HG02973 (cell line): ENCODE measurements at regions not wholly inside any gene's neighbourhood (a gene's known extent, or its start where the extent isn't known, plus 50 kb on each side); places are given as distances from the start of the nearest gene placed in this dataset.
"Not testable (repeated sequence)": the region's sequence is repeated elsewhere in the genome, so short reads cannot be mapped to it uniquely, and the experiment has no call there.

ENCODE experiments used
- ATAC-seq: cut with Tn5 transposase; IDR thresholded peaks from one replicate; pipeline ENCODE4 v1.9.1; 2021; ENCODE audit warnings: moderate library complexity; ENCODE audit not compliant: unreplicated experiment

DNA sequence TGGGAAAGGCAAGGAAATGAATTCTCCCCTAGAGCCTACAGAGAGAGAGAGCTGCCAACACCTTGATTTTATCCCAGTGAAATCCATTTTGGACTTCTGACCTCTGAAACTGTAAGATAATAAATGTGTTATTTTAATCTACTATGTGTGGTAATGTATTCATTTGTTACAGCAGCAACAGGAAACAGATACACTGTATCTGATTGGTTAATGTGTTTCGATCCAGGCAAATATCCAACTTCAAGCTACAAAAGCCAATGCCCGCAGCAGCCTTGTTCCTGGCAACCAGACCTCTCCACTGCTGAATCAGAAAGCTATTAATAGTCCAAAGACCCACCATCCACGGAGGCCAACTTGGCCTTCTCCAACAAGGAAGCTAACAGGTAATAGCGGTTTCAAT is 318.1 kb downstream of the PTTG2 start:
- ATAC-seq: no peak

DNA sequence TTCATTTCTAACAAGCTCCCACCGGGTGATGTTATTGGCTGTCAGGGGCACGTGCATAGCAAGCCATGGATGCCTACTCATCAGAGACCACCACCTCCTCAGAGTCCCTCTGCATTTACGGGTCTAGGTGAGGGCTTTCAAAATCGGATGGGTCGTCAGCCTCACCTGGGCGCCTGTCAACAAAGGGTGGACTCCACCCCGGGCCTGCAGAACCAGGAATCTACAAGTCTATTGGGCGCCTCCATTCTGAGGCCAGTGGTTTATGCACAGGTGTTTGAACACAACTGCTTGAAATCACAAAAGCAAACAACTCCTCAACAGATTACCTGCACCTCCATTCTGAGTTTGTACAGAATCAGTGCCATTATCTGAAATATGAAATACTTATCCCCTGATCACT is 318.9 kb downstream of the PTTG2 start:
- no peak for ATAC-seq

DNA sequence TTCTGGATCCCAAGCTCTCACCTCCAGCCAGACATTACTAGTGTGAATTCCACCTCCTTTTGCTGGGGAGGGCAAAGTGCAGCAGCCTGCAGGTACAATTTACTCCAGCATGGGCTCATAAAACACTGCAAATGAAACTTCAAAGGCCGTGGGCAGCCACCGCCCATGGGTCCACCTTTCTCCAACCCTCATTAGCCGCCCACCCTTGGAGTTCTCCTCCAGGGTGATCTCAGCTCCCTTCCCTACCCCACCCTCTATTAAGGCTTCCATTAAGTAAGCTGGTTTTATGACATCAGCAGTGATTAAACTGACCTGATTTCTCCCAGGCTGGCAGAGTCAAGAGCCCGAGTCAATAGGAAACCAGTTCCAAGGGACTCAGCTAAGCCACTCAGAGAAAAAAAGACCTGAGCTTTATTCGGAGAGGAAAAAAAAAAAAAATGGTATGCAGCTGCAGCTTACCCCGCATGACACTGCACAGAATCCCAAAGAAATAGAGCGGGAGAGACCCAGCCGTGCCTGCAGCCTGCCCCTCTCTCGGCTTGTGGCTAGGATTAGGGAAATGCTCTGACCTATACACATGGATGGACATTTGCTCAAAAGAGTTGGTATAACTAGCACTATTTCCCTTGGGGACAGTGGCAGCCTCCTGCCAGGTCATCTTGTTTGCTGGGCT is 319.6 kb downstream of the PTTG2 start:
- no peak for ATAC-seq

DNA sequence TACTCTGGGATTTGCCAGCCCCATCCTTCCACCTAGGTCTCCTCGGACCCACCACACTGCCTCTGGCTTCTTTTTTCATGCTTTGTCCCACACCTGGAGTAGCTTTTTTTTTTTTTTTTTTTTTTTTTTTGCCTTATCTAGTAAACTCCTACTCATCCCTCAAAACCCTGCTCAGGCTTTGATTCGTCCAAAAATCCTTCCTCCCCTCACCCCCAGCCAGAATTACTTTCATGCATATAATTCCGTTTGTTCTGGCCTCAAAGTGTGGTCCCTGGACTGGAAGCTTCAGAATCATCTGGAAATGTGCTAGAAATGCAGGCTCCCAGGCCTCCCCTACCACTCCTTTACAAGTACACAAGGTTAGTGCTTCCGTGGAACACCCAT is 320.1 kb downstream of the PTTG2 start:
- ATAC-seq: no peak

DNA sequence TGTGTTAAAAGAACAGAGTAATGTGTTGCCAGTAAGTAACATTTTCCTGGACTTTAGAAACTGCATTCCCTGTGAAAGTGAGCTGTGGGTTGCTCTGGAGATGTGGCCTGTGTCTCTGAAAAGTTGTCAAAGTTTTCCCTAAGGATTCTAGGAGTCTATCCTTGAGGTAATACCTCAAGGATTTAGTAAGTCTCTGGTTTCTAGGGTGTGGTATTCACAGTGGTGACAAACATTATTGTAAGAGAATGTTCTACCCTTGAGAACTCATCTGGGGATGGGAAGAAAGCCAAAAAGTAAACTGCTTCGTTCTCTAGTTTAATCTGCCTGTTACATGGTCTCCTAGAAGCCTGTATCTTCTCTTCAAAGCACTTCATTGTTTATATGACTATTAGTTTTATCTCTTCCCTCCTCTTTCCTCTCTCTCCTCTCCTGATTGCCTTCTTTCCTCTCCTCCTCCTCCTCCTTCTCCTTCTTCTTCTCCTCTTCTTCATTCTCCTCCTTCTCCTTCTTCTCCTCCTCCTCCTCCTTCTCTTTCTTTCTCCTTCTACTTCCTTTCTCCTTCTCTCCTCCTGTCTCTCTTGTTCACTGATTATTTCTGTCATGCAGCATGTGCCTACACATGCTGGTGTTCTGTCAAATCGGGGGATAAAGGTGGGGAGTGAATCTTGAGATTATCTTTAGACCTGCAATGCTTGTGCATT is 321.3 kb downstream of the PTTG2 start:
- ATAC-seq: no peak

DNA sequence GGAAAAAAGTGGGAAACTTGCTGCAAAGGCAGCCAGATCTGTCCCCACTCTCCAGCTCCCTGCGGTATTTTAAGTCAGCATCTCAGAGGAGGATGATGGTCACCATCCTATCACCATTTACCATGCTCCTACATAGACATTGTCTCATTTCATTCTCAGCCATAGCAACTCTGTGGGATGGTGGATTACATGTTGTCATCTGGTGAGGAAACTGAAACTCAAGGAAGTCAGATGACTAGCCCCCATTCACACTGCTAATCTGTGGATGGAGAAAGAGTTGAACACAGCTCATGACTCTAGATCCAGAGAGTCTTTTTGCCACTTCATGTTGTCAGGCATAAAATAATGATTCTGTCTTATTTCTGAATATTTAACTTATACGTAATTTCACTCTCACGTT is 323.5 kb downstream of the PTTG2 start:
- no peak for ATAC-seq

DNA sequence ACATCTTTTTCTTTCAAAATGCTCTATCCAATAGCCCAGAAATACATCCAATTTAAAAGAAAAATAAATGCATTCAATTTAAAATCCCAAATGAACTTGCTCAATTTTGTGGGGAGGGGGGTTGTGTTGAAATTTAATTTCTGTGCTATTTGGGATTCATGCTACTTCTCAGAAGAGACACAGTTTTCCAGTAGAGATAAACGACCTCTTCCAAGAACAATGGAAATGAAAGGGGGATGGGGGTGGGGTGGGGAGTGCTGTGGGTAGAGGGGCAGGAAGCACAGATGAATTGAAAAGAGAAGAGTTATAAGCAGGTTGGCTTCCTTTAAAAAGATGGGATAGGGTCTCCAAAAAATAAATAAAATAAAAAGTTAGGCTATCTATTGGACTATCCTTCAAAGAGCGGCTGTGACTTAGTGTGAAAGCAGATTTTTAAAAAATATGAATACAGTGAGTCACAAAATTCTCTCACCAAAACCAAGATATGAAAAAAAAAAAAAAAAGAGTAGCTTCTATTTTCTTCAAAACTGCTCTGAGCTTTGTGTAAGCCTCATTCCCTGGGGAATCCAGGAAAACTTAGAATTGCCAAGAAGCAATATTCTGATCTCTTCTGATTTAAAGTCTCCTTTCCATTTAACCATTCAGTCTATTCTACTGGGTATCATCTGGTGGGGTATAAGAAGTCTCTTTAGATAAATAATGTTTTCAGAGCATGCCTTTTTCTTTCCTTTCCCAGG is 324.3 kb downstream of the PTTG2 start:
- ATAC-seq: no peak

DNA sequence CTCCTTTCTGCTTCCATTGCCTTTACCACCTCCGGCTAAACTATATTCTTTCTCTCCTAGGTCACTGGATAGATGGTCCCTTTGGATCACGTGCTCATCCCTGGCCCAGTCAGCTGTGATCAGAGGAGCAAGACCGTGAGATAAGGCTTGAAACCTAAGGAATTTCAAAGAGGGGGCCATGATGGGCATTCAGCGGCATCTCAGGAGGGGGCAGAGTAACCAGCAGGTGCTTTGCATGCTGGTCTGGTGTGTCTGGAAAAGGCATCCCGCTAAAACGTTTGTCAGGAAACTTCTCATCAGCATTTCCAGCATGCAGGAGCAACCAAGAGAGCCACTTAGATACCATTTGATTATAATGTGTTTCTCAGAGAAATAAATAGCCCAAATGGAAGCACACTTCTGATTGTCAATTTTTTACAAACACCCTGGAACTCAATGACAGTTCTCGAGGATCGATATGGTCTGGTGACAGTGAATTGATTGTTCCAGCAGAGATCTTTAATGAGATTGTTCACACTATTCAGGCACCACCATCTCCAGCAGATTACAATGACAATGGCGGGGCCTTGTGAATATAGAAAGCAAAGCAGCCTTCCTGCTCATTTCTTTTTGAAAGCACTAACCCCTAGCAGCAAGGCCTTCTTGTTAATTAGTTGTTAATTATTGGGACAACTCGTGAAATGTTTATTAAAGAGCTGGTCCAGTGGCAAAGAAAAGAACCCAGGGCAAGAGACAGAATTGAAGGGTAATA is 327.1 kb downstream of the PTTG2 start:
- ATAC-seq: no peak

DNA sequence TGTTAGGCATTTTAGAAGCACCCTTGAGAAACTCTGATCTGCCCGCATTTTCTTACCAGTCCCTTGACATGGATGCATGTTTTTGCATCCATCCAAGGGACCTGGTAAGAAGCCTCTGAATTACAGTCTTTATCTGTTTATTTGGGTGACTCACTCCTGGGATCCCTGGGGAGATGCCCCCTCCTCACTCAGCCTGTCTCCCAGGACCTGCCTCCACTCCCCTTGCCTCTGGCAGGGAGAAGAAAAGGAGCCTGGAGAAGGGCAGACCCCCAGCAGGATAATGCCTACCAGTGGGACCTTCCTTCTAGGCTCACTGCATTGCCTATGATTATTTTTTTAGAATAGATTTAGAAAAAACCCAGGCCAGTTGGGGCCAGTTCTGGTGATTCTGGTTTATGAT is 329.4 kb downstream of the PTTG2 start:
- ATAC-seq: no peak

DNA sequence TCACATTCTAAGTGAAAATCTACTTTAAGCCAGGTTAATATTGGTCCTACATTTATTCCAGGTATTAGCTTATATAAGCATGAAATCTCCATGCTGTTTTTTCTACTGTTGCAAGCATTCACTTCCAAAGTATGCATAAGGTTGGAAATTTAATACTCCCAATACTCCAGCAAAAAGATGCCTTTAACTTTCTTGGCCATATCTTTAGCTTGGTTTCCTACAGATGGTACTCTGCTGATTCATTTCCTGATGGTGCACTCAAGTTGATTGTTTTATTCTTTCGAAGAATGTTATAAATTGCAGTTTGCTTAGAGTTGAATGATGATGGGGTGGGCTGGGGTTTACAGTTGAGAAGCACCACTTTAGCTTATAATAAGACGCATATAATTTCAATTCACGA is 330.2 kb downstream of the PTTG2 start:
- ATAC-seq: no peak

DNA sequence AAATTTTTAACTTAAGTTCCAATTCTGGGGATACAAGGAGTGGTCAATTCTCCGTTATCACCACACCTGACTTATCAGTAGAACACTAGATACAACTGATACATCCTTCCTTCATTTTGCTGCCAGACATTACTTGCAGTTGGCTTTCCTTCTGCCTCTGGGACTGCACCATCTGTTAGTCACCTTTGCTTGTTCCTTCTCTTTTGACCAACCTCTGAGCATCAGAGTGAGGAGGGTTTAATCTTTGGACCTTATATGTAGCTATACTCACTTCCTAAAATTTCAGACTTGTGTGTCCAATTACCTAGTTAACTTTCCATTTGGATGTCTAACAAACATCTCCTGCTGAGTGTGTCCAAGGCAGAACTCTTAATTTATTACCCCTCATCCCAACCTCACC is 330.7 kb downstream of the PTTG2 start:
- ATAC-seq: no peak

DNA sequence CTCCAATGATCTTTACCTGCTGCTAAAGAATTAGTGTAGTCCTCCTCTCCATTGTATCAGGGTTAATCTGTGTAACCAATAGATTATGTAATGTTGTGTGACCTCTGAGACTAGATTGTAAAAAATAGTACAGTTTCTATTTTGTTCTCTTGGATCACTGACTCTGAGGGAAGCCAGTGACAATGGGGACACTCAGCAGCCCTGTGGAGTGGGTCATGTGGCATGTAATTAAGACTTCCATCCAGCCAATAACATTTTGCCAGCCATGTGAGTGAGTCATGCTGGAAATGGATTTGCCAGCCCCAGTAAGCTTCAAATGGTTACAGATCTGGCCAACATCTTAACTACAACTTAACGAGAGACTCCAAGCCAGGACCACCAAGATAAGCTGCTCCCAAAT is 332.3 kb downstream of the PTTG2 start:
- ATAC-seq: no peak

DNA sequence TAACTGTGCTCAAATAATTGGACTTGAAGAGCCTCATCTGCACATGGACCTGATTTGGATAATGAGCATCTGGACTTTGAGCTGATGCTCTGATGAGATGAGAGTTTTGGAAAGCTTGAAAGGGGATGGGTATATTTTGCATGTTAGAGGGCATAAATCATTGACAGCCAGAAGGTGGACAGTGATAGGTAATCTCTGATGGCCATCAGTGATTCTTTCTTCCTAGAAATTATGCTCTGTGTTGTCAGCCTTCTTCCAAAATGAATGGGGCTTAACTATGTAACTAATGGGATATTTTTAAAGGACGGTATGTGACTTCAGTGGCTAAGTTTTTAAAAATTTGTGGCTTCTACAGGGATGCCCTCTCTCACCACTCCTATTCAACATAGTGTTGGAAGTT is 334.0 kb downstream of the PTTG2 start:
- no peak for ATAC-seq

DNA sequence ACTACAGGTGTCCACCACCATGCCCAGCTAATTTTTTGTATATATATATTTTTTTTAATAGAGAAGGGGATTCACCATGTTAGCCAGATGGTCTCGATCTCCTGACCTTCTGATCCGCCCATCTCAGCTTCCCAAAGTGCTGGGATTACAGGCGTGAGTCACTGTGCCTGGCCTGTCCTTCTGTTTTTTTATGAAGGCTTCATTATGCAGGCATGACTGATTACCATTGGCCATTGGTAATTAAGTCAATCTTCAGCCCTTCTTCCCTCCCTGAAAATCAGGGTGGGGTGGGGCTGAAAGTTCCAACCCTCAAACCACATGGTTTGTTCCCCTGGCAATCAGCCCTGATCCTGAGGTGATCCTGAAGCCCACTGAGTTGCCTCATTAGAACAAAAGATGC is 336.9 kb downstream of the PTTG2 start:
- ATAC-seq: no peak

DNA sequence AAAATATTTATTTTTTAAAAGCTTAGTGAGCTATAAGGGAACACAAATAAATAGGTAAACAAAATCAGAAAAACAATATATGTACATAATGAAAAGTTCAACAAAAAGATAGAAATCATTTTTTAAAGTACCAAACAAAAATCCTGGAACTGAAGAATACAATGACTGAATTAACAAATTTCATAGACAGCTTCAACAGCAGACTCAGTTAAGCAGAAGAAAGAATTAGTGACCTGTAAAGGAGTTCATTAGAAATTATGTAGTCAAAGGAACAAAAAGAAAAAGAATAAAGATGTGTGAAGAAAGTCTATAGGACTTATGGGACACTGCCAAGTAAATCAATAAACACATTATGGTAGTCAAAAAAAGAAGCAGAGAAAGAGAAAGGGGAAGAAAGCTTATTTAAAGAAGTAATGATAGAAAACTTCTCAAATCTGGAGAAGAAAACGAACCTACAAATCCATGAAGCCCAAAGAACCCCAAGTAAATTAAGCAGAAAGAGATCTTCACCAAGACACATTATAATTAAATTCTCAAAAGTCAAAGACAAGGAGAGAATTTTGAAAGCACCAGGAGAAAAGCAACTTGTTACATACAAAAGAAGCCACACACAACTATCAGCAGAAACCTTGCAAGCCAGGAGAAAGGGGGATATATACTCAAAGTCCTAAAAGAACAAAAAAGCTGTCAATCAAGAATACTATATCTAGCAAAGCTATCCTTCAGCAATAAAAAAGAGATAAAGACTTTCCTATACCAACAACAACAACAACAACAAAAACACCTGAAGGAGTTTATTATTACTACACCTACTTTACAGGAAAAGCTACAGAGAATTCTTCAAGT is 338.9 kb downstream of the PTTG2 start:
- no peak for ATAC-seq

DNA sequence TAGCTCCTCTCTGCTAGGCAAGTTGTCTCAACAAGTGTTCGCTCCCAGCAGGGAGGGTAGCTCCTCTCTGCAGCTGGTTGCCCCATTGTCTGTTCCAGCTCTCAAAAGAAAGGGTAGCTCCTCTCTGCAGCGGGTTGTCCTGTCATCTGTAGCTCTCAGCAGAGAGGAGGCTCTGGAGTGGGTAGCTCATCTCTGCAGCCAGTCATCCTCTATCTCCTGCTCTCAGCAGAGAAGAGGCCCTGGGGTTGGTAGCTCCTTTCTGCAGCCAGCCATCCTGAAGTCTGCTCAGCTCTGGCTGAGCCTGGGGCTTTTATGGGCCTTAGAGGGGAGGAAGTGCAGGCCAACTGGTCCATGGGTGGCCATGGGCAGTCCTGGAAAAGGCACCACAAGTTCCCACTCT is 342.7 kb downstream of the PTTG2 start:
- ATAC-seq: no peak

DNA sequence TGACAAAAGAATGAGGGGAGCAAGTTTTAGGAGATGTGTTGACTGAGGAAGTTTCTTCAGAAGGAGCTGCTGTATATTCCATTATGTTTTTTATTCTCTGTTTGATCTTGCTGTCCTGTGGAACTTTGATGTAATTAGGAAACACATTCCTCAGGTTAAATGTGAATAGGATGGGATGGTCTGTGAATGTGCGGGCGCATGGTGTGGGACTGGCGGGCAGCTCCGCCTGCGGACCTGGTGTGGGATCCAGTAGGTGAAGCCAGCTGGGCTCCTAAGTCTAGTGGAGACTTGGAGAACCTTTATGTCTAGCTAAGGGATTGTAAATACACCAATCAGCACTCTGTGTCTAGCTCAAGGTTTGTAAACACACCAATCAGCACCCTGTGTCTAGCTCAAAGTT is 344.3 kb downstream of the PTTG2 start:
- not testable (repeated sequence) for ATAC-seq

DNA sequence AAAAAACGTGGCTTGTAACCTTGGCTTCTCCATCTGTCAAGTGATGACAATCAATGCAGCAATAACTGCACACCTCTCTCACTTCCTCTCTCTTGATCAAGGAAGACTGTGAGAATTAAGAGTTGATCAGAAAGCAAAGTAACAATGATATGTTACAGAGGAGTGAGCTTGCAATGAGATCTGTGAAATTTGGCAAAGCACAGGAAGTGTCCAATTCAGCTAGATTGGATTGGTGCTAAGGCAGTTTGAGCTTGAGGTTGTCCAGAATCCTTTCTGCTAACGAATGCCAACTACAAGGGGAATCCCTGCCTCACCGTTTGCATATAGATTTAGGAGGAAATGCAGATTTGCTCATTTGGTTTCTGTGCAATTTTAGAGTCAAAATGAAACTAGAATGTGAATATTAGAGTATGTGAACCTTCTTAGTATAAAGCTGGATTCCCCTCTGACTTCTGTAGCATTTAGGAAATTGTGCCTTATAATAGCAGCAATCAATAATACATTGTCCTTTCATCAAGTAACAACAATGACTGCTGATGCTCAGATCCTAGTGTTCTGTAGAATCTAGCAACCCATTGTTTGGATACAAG is 346.4 kb downstream of the PTTG2 start:
- peak; percentile 53 for ATAC-seq

DNA sequence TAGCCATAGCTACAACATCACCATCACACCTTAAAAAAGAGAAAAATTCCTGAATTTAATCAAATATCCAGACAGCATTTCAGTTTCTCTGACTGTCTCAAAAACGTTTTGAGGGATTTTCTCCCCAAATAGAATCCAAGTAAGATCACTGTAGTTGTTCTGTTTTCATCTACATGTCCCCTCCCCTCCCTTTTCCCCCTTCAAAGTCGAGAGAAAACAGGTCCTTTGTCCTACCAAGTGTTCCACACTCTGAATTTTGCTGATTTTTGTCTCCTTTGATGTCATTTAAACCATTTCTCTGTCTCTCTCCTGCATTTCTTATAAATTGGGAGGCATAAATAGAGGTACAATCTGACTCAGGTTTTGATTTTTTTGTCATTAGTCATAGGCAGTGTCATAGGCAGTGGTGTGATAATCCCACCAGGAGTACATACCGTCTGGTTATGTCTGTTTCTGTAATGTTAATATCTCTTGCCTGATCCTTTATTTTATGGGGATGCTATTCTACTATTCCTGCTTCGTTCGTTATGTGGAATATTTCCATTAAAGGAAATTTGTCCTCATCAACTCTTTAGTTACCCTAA is 348.6 kb downstream of the PTTG2 start:
- ATAC-seq: no peak

DNA sequence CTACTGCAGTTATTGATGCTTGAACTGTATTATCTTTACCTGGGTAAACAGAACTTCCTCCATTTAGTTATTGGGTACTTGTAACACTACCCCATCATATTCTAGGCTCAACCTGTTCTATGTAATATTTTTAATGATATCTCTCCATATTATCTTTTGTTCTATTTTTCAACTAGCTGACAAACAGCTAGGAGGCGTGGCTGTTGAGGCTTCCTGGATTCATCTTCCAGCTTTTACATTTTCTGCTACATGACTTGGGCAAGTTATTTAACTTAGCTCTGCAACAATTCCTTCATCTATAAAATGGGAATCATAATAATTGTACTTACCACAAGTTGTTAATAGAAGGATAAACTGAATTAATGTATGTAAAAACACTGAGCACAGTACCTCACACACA is 349.3 kb downstream of the PTTG2 start:
- ATAC-seq: no peak
